ENCODE measurements at regions not wholly inside any gene's neighbourhood (a gene's known extent, or its start where the extent isn't known, plus 50 kb on each side); places are given as distances from the start of the nearest gene placed in this dataset.
A peak's percentile ranks its signal among the peaks of the same experiment; 100 is the strongest.

- peak overlapping the region; percentile 42 for H3K4me2 ChIP-seq (ENCODE audit: insufficient read depth, low read length)
- no peaks in the 10 kb centered on the region for H3K9me1 ChIP-seq (replicated peaks; ENCODE audit: control insufficient read depth, extremely low read depth, insufficient read depth, low read length)
- BruUV-seq (replicated peaks), result TSS peak; percentile 35
- H3K27me3 ChIP-seq (ENCODE audit: control insufficient read depth in 2 of 2, insufficient read depth in 2 of 2, low read length in 2 of 2), result no peaks in the 10 kb centered on the region
- POLR2A ChIA-PET, result interaction anchor here (1.1 kb wide), 1 partner anchor 25 kb away, joined by 3 read pairs; no protein-coding TSS in a partner anchor
- TF ChIP-seq CTCF (IDR thresholded peaks at IDR 0.05; ENCODE audit: extremely low read depth in 1 of 2, insufficient read depth in 1 of 2, low read depth in 1 of 2, low read length in 2 of 2) (no peak), MYC (IDR thresholded peaks at IDR 0.05; ENCODE audit: low read depth, low read length) (no peak)
- no peak overlapping the region for H3K27ac ChIP-seq (ENCODE audit: insufficient read depth, low read depth, low read length)
- no peaks in the 10 kb centered on the region for H3K36me3 ChIP-seq (ENCODE audit: control insufficient read depth in 2 of 2, extremely low read depth in 1 of 2, insufficient read depth in 2 of 2, low read length in 2 of 2)
- intact Hi-C loops (cut with micrococcal nuclease), result loop anchor here (2.0 kb wide), 1 partner anchor 28 kb away; no protein-coding TSS in a partner anchor
- H3K4me1 ChIP-seq (ENCODE audit: control insufficient read depth, extremely low read depth, insufficient read depth, low read length), result peaks cover 13% of the 10 kb centered on the region
- dilution Hi-C loops (cut with MboI; ENCODE audit: extremely low pct_ligation_motif_present, low sequenced_read_pairs), result no loop called here
- H3K4me3 ChIP-seq (replicated peaks in 1 of 3; ENCODE audit: insufficient read depth in 1 of 3, low read depth in 1 of 3, low read length in 3 of 3), result peak overlapping the region in 2 of 3 experiments; percentile 18 to 33
- CTCF ChIA-PET, result interaction anchor here (0.7 to 2.6 kb wide), 9 partner anchors 12 to 456 kb away, joined by 3 to 7 read pairs (median 5); no protein-coding TSS in a partner anchor
- no peaks in the 10 kb centered on the region for H4K20me1 ChIP-seq (replicated peaks; ENCODE audit: control insufficient read depth, extremely low read depth, insufficient read depth, low read length)
- H3K9ac ChIP-seq (replicated peaks; ENCODE audit: extremely low read depth, insufficient read depth, low read length), result peak overlapping the region; percentile 7
- peaks cover 36% of the 10 kb centered on the region for H3K79me2 ChIP-seq (ENCODE audit: control insufficient read depth, insufficient read depth, low read length)
- peak overlapping the region; percentile 43 for H2AFZ ChIP-seq (ENCODE audit: low read depth, low read length)
- DNase-seq (ENCODE audit: low read depth, low spot score) (peak; percentile 88), FAIRE-seq (peak; percentile 83)
- H3K9me3 ChIP-seq (replicated peaks; ENCODE audit: control insufficient read depth, insufficient read depth, low read length), result no peaks in the 10 kb centered on the region
Measured at GRCh38 chr6:138572167-138572875, 73.0 kb upstream of the NHSL1 start.

GRCh38 chr6:138572885-138573284, 73.6 kb upstream of the NHSL1 start:
- Histone ChIP-seq H3K4me3 (replicated peaks in 1 of 3; ENCODE audit: insufficient read depth in 1 of 3, low read depth in 1 of 3, low read length in 3 of 3) (no peak overlapping the region), H3K9ac (replicated peaks; ENCODE audit: extremely low read depth, insufficient read depth, low read length) (no peak overlapping the region), H3K27ac (ENCODE audit: insufficient read depth, low read depth, low read length) (no peak overlapping the region), H3K79me2 (ENCODE audit: control insufficient read depth, insufficient read depth, low read length) (peaks cover 36% of the 10 kb centered on the region), H3K4me1 (ENCODE audit: control insufficient read depth, extremely low read depth, insufficient read depth, low read length) (peaks cover 13% of the 10 kb centered on the region), H2AFZ (ENCODE audit: low read depth, low read length) (no peak overlapping the region), H3K4me2 (ENCODE audit: insufficient read depth, low read length) (peak overlapping the region; percentile 42), H4K20me1 (replicated peaks; ENCODE audit: control insufficient read depth, extremely low read depth, insufficient read depth, low read length) (no peaks in the 10 kb centered on the region), H3K27me3 (ENCODE audit: control insufficient read depth in 2 of 2, insufficient read depth in 2 of 2, low read length in 2 of 2) (no peaks in the 10 kb centered on the region), H3K36me3 (ENCODE audit: control insufficient read depth in 2 of 2, extremely low read depth in 1 of 2, insufficient read depth in 2 of 2, low read length in 2 of 2) (no peaks in the 10 kb centered on the region), H3K9me3 (replicated peaks; ENCODE audit: control insufficient read depth, insufficient read depth, low read length) (no peaks in the 10 kb centered on the region), H3K9me1 (replicated peaks; ENCODE audit: control insufficient read depth, extremely low read depth, insufficient read depth, low read length) (no peaks in the 10 kb centered on the region)
- no TSS peak for BruUV-seq (replicated peaks)
- TF ChIP-seq JUN (IDR thresholded peaks at IDR 0.05; ENCODE audit: borderline replicate concordance, insufficient read depth, insufficient read length, low read depth), result no peak
- no peak for TF ChIP-seq EZH2 (IDR thresholded peaks at IDR 0.05; ENCODE audit: borderline replicate concordance, low read depth, low read length, severe bottlenecking)
- no peak for TF ChIP-seq CTCF (IDR thresholded peaks at IDR 0.05; ENCODE audit: extremely low read depth in 1 of 2, insufficient read depth in 1 of 2, low read depth in 1 of 2, low read length in 2 of 2)
- no peak for TF ChIP-seq MAX (IDR thresholded peaks at IDR 0.05; ENCODE audit: insufficient read depth, insufficient read length)
- no peak for TF ChIP-seq POLR2AphosphoS5 (IDR thresholded peaks at IDR 0.05; ENCODE audit: insufficient read depth, low read depth, low read length)
- TF ChIP-seq FOS (IDR thresholded peaks at IDR 0.05; ENCODE audit: borderline replicate concordance, insufficient read depth, low read length), result no peak
- no peak for TF ChIP-seq GATA2 (IDR thresholded peaks at IDR 0.05; ENCODE audit: insufficient read depth, insufficient read length, low read depth, low read length)
- intact Hi-C loops (cut with micrococcal nuclease) (loop anchor here (2.0 kb wide), 1 partner anchor 28 kb away; no protein-coding TSS in a partner anchor), dilution Hi-C loops (cut with MboI; ENCODE audit: extremely low pct_ligation_motif_present, low sequenced_read_pairs) (no loop called here)
- FAIRE-seq (no peak), DNase-seq (ENCODE audit: low read depth, low spot score) (no peak)
- POLR2A ChIA-PET, result interaction anchor here (1.1 kb wide), 1 partner anchor 26 kb away, joined by 3 read pairs; no protein-coding TSS in a partner anchor
- CTCF ChIA-PET, result interaction anchor here (0.7 to 2.6 kb wide), 10 partner anchors 13 to 457 kb away, joined by 3 to 7 read pairs (median 4); no protein-coding TSS in a partner anchor

All from endothelial cell of umbilical vein (primary cell).